ENCODE measurements at regions not wholly inside any gene's neighbourhood (a gene's known extent, or its start where the extent isn't known, plus 50 kb on each side); places are given as distances from the start of the nearest gene placed in this dataset.

GRCh38 chr2:22719396-22719795 is 665.6 kb upstream of the KLHL29 start:
- TF ChIP-seq CTCF (IDR thresholded peaks at IDR 0.05) = no peak
- TF ChIP-seq POLR2A (IDR thresholded peaks at IDR 0.05) = no peak
- no peak for TF ChIP-seq POLR2AphosphoS5 (IDR thresholded peaks at IDR 0.05; ENCODE audit: insufficient read depth in 1 of 2, low read depth in 1 of 2)

Data from vagina (tissue), 2 donors.